ENCODE measurements at regions not wholly inside any gene's neighbourhood (a gene's known extent, or its start where the extent isn't known, plus 50 kb on each side); places are given as distances from the start of the nearest gene placed in this dataset.

GRCh38 chr12:28766398-28766797 lies 382.7 kb upstream of the FAR2 start:
- TF ChIP-seq CTCF (IDR thresholded peaks at IDR 0.05), result no peak
- TF ChIP-seq POLR2A (IDR thresholded peaks at IDR 0.05), result no peak
